Testis (tissue), 2 donors: ENCODE measurements at regions not wholly inside any gene's neighbourhood (a gene's known extent, or its start where the extent isn't known, plus 50 kb on each side); places are given as distances from the start of the nearest gene placed in this dataset.

Experiments used
- CTCF ChIP-seq, 3 experiments: fragments of 450-650 bp in 2 of 3; fragments of 200-600 bp in 1 of 3; sonication (generic) in 1 of 3; IDR thresholded peaks; one replicate each; pipeline ENCODE4 v1.5.1; 2016 to 2019; ENCODE audit warnings: antibody characterized with exemption in 3 of 3, mild to moderate bottlenecking in 2 of 3, moderate library complexity in 1 of 3
- POLR2A ChIP-seq: fragments of 450-650 bp; IDR thresholded peaks from one replicate; pipeline ENCODE4 v1.6.1; 2017; ENCODE audit warnings: antibody characterized with exemption, mild to moderate bottlenecking, moderate library complexity

GRCh38 chr13:85654227-85654626 is 145.0 kb downstream of the SLITRK6 start:
- no peak for TF ChIP-seq CTCF (IDR thresholded peaks at IDR 0.05)
- TF ChIP-seq POLR2A, result no peak
